Endothelial cell of umbilical vein (primary cell): ENCODE measurements at regions not wholly inside any gene's neighbourhood (a gene's known extent, or its start where the extent isn't known, plus 50 kb on each side); places are given as distances from the start of the nearest gene placed in this dataset.

ENCODE experiments used
- BruUV-seq: library from RNA; stranded (reverse); fragments of 400-500 nt; replicated peaks from 2 replicates; lab custom pipeline; 2021; lab: Mats Ljungman, UMichigan
- CTCF ChIA-PET: fragments of 300-600, 350-600 bp; sonication (Branson Sonifier 250); formaldehyde crosslinking; loops from one replicate; lab custom pipeline; 2021; ENCODE audit warnings: antibody characterized with exemption, inconsistent platforms; lab: Charles Lee
- POLR2A ChIA-PET: fragments of 300-600, 350-600 bp; sonication (Branson Sonifier 250); formaldehyde crosslinking; loops from one replicate; lab custom pipeline; 2021; ENCODE audit warnings: antibody characterized with exemption, inconsistent platforms; lab: Charles Lee
- DNase-seq: peaks from one replicate; pipeline ENCODE4 v3.0.0-alpha.2; 2011; ENCODE audit warnings: low read depth, low spot score
- FAIRE-seq: peaks from 2 replicates; lab custom pipeline; 2011; peaks lifted over from hg19 to GRCh38; lab: Jason Lieb, UNC
- H2AFZ ChIP-seq: 2 replicates; pipeline ENCODE4 v1.6.0; 2012; ENCODE audit warnings: low read depth, low read length, control low read depth, inconsistent platforms
- H3K27ac ChIP-seq: 2 replicates; pipeline ENCODE4 v1.5.1; 2011; ENCODE audit warnings: low read depth, mild to moderate bottlenecking, control low read depth, low read length, moderate library complexity; ENCODE audit not compliant: insufficient read depth
- H3K27me3 ChIP-seq, 2 experiments: 2 replicates each; pipeline versions ENCODE4 v1.6.0 to v1.6.1; 2011; ENCODE audit warnings: low read length in 2 of 2, mixed read lengths in 1 of 2; ENCODE audit not compliant: control insufficient read depth in 2 of 2, insufficient read depth in 2 of 2
- H3K36me3 ChIP-seq, 2 experiments: 2 replicates in 1 of 2; 3 replicates in 1 of 2; pipeline ENCODE4 v1.5.1; 2011; ENCODE audit warnings: low read length in 2 of 2, mild to moderate bottlenecking in 1 of 2, moderate library complexity in 1 of 2; ENCODE audit not compliant: control insufficient read depth in 2 of 2, insufficient read depth in 2 of 2; ENCODE audit errors: extremely low read depth in 1 of 2
- H3K4me1 ChIP-seq: 3 replicates; pipeline ENCODE4 v1.5.1; 2011; ENCODE audit warnings: mild to moderate bottlenecking, low read length; ENCODE audit not compliant: control insufficient read depth, insufficient read depth; ENCODE audit errors: extremely low read depth
- H3K4me2 ChIP-seq: 2 replicates; pipeline ENCODE4 v1.6.1; 2011; ENCODE audit warnings: low read length, control low read depth, mixed read lengths; ENCODE audit not compliant: insufficient read depth
- H3K4me3 ChIP-seq, 3 experiments: fragments of 200-600 bp in 1 of 3; sonication (generic), shearing (Covaris generic) in 1 of 3; replicated peaks in 1 of 3; 2 replicates each; pipeline ENCODE4 v1.5.1; 2011 to 2016; ENCODE audit warnings: control low read depth in 3 of 3, low read length in 3 of 3, mild to moderate bottlenecking in 2 of 3, inconsistent platforms in 1 of 3, low read depth in 1 of 3, moderate library complexity in 1 of 3; ENCODE audit not compliant: insufficient read depth in 1 of 3
- H3K79me2 ChIP-seq: 2 replicates; pipeline ENCODE4 v1.6.0; 2012; ENCODE audit warnings: low read length, inconsistent platforms; ENCODE audit not compliant: control insufficient read depth, insufficient read depth
- H3K9ac ChIP-seq: replicated peaks from 2 replicates; pipeline ENCODE3; 2011; ENCODE audit warnings: low read length, control low read depth; ENCODE audit not compliant: insufficient read depth; ENCODE audit errors: extremely low read depth
- H3K9me1 ChIP-seq: replicated peaks from 3 replicates; pipeline ENCODE4 v1.6.0; 2011; ENCODE audit warnings: mild to moderate bottlenecking, low read length; ENCODE audit not compliant: control insufficient read depth, insufficient read depth; ENCODE audit errors: extremely low read depth
- H3K9me3 ChIP-seq: replicated peaks from 2 replicates; pipeline ENCODE4 v1.5.1; 2012; ENCODE audit warnings: low read length, inconsistent platforms; ENCODE audit not compliant: control insufficient read depth, insufficient read depth
- H4K20me1 ChIP-seq: replicated peaks from 2 replicates; pipeline ENCODE3; 2011; ENCODE audit warnings: mild to moderate bottlenecking, low read length; ENCODE audit not compliant: control insufficient read depth, insufficient read depth; ENCODE audit errors: extremely low read depth
- CTCF ChIP-seq, 2 donors: IDR thresholded peaks; 1 replicate in 1 of 2; 2 replicates in 1 of 2; pipeline ENCODE4 v1.5.1; 2011; ENCODE audit warnings: low read length in 2 of 2, mild to moderate bottlenecking in 2 of 2, moderate library complexity in 2 of 2, control low read depth in 1 of 2, inconsistent platforms in 1 of 2, low read depth in 1 of 2; ENCODE audit not compliant: insufficient read depth in 1 of 2; ENCODE audit errors: extremely low read depth in 1 of 2
- EZH2 ChIP-seq: IDR thresholded peaks from 2 replicates; pipeline ENCODE4 v1.6.1; 2012; ENCODE audit warnings: borderline replicate concordance, low read depth, mild to moderate bottlenecking, moderate library complexity, low read length, inconsistent platforms; ENCODE audit not compliant: severe bottlenecking
- GATA2 ChIP-seq: IDR thresholded peaks from 2 replicates; pipeline ENCODE4 v1.7.0; 2011; ENCODE audit warnings: low read depth, mild to moderate bottlenecking, moderate library complexity, mixed read lengths, low read length; ENCODE audit not compliant: insufficient read length, insufficient read depth
- POLR2A ChIP-seq: IDR thresholded peaks from 2 replicates; pipeline ENCODE4 v1.6.1; 2012; ENCODE audit warnings: low read depth, mild to moderate bottlenecking, control low read depth, low read length
- POLR2AphosphoS5 ChIP-seq: IDR thresholded peaks from 2 replicates; pipeline ENCODE4 v1.6.1; 2012; ENCODE audit warnings: low read depth, mild to moderate bottlenecking, control low read depth, low read length, moderate library complexity; ENCODE audit not compliant: insufficient read depth
- dilution Hi-C: fragments of 300-500 bp; cut with MboI; formaldehyde crosslinking; loops from one replicate; pipeline ENCODE4 v1.15.0; 2019; ENCODE audit warnings: low sequenced_read_pairs; ENCODE audit not compliant: extremely low pct_ligation_motif_present
- intact Hi-C: fragments of 100-400 bp; cut with micrococcal nuclease; formaldehyde crosslinking; loops from one replicate; pipeline ENCODE4 v1.10.0; 2022

- FAIRE-seq, result no peak
- Histone ChIP-seq H2AFZ (no peak overlapping the region), H3K9me3 (no peaks in the 10 kb centered on the region), H3K4me3 (peak overlapping the region in 1 of 3 experiments; percentile 8), H3K79me2 (no peaks in the 10 kb centered on the region), H3K27ac (no peak overlapping the region), H3K4me1 (peaks cover 12% of the 10 kb centered on the region), H3K27me3 (peaks cover 46 to 72% of the 10 kb centered on the region in 2 experiments), H3K9me1 (no peaks in the 10 kb centered on the region), H3K36me3 (no peaks in the 10 kb centered on the region), H3K9ac (no peak overlapping the region), H4K20me1 (no peaks in the 10 kb centered on the region), H3K4me2 (no peak overlapping the region)
- ChIA-PET CTCF (interaction anchor here (1.3 kb wide), 1 partner anchor 11 kb away, joined by 3 read pairs; no protein-coding TSS in a partner anchor), POLR2A (no interaction called here)
- TF ChIP-seq POLR2A, result no peak
- peak; percentile 89 for TF ChIP-seq EZH2
- TF ChIP-seq CTCF (IDR thresholded peaks at IDR 0.05; ENCODE audit: extremely low read depth in 1 of 2, insufficient read depth in 1 of 2, low read depth in 1 of 2, low read length in 2 of 2), result no peak
- TF ChIP-seq POLR2AphosphoS5, result no peak
- no peak for TF ChIP-seq GATA2
- no peak for DNase-seq
- intact Hi-C loops (loop anchor here (2.0 kb wide), 1 partner anchor 24 kb away; no protein-coding TSS in a partner anchor), dilution Hi-C loops (no loop called here)
- no TSS peak for BruUV-seq
Measured at GRCh38 chr17:68196394-68197090, 51.3 kb upstream of the AMZ2 start.
